ENCODE measurements at regions not wholly inside any gene's neighbourhood (a gene's known extent, or its start where the extent isn't known, plus 50 kb on each side); places are given as distances from the start of the nearest gene placed in this dataset.

GRCh38 chr7:155951554-155952158, 139.4 kb upstream of the SHH start:
- no TSS peak for BruUV-seq (replicated peaks)
- intact Hi-C loops (cut with micrococcal nuclease) (loop anchor here (1.0 kb wide), 5 partner anchors 11 to 136 kb away; no protein-coding TSS in a partner anchor), dilution Hi-C loops (cut with MboI; ENCODE audit: extremely low pct_ligation_motif_present, low sequenced_read_pairs) (no loop called here)
- peak overlapping the region; percentile 90 for H3K27ac ChIP-seq (ENCODE audit: insufficient read depth, low read depth, low read length)
- no peak overlapping the region for H2AFZ ChIP-seq (ENCODE audit: low read depth, low read length)
- H3K4me3 ChIP-seq (replicated peaks in 1 of 3; ENCODE audit: insufficient read depth in 1 of 3, low read depth in 1 of 3, low read length in 3 of 3) = no peak overlapping the region
- H3K4me2 ChIP-seq (ENCODE audit: insufficient read depth, low read length) = no peak overlapping the region
- H4K20me1 ChIP-seq (replicated peaks; ENCODE audit: control insufficient read depth, extremely low read depth, insufficient read depth, low read length) = no peaks in the 10 kb centered on the region
- ChIA-PET CTCF (interaction anchor here (1.3 to 1.4 kb wide), 2 partner anchors 9 to 10 kb away, joined by 3 read pairs; no protein-coding TSS in a partner anchor), POLR2A (no interaction called here)
- no peaks in the 10 kb centered on the region for H3K9me1 ChIP-seq (replicated peaks; ENCODE audit: control insufficient read depth, extremely low read depth, insufficient read depth, low read length)
- FAIRE-seq (peak; percentile 46), DNase-seq (ENCODE audit: low read depth, low spot score) (peak; percentile 67)
- peak overlapping the region; percentile 59 for H3K9ac ChIP-seq (replicated peaks; ENCODE audit: extremely low read depth, insufficient read depth, low read length)
- H3K36me3 ChIP-seq (ENCODE audit: control insufficient read depth in 2 of 2, extremely low read depth in 1 of 2, insufficient read depth in 2 of 2, low read length in 2 of 2) = no peaks in the 10 kb centered on the region
- no peaks in the 10 kb centered on the region for H3K9me3 ChIP-seq (replicated peaks; ENCODE audit: control insufficient read depth, insufficient read depth, low read length)
- H3K79me2 ChIP-seq (ENCODE audit: control insufficient read depth, insufficient read depth, low read length) = no peaks in the 10 kb centered on the region
- TF ChIP-seq JUN (IDR thresholded peaks at IDR 0.05; ENCODE audit: borderline replicate concordance, insufficient read depth, insufficient read length, low read depth) (peak; percentile 42), POLR2AphosphoS5 (IDR thresholded peaks at IDR 0.05; ENCODE audit: insufficient read depth, low read depth, low read length) (peak; percentile 20), POLR2A (IDR thresholded peaks at IDR 0.05; ENCODE audit: low read depth, low read length) (no peak), FOS (IDR thresholded peaks at IDR 0.05; ENCODE audit: borderline replicate concordance, insufficient read depth, low read length) (peak; percentile 27)
- H3K27me3 ChIP-seq (ENCODE audit: control insufficient read depth in 2 of 2, insufficient read depth in 2 of 2, low read length in 2 of 2) = no peaks in the 10 kb centered on the region
- peaks cover 10% of the 10 kb centered on the region for H3K4me1 ChIP-seq (ENCODE audit: control insufficient read depth, extremely low read depth, insufficient read depth, low read length)

- FAIRE-seq (peak; percentile 40), DNase-seq (ENCODE audit: low read depth, low spot score) (peak; percentile 65)
- peak; percentile 15 for TF ChIP-seq JUN (IDR thresholded peaks at IDR 0.05; ENCODE audit: borderline replicate concordance, insufficient read depth, insufficient read length, low read depth)
- no peak for TF ChIP-seq CTCF (IDR thresholded peaks at IDR 0.05; ENCODE audit: extremely low read depth in 1 of 2, insufficient read depth in 1 of 2, low read depth in 1 of 2, low read length in 2 of 2)
- peak; percentile 22 for TF ChIP-seq GATA2 (IDR thresholded peaks at IDR 0.05; ENCODE audit: insufficient read depth, insufficient read length, low read depth, low read length)
- Histone ChIP-seq H3K4me3 (replicated peaks in 1 of 3; ENCODE audit: insufficient read depth in 1 of 3, low read depth in 1 of 3, low read length in 3 of 3) (no peak overlapping the region), H3K9me3 (replicated peaks; ENCODE audit: control insufficient read depth, insufficient read depth, low read length) (no peaks in the 10 kb centered on the region), H2AFZ (ENCODE audit: low read depth, low read length) (no peak overlapping the region), H4K20me1 (replicated peaks; ENCODE audit: control insufficient read depth, extremely low read depth, insufficient read depth, low read length) (no peaks in the 10 kb centered on the region), H3K27me3 (ENCODE audit: control insufficient read depth in 2 of 2, insufficient read depth in 2 of 2, low read length in 2 of 2) (no peaks in the 10 kb centered on the region), H3K4me2 (ENCODE audit: insufficient read depth, low read length) (peak overlapping the region; percentile 1), H3K36me3 (ENCODE audit: control insufficient read depth in 2 of 2, extremely low read depth in 1 of 2, insufficient read depth in 2 of 2, low read length in 2 of 2) (no peaks in the 10 kb centered on the region), H3K9ac (replicated peaks; ENCODE audit: extremely low read depth, insufficient read depth, low read length) (no peak overlapping the region), H3K79me2 (ENCODE audit: control insufficient read depth, insufficient read depth, low read length) (no peaks in the 10 kb centered on the region), H3K9me1 (replicated peaks; ENCODE audit: control insufficient read depth, extremely low read depth, insufficient read depth, low read length) (no peaks in the 10 kb centered on the region), H3K4me1 (ENCODE audit: control insufficient read depth, extremely low read depth, insufficient read depth, low read length) (peaks cover 10% of the 10 kb centered on the region), H3K27ac (ENCODE audit: insufficient read depth, low read depth, low read length) (peak overlapping the region; percentile 90)
- POLR2A ChIA-PET = no interaction called here
- intact Hi-C loops (cut with micrococcal nuclease) = loop anchor here (1.0 kb wide), 5 partner anchors 11 to 136 kb away; no protein-coding TSS in a partner anchor
- BruUV-seq (replicated peaks) = no TSS peak
- CTCF ChIA-PET = interaction anchor here (1.3 to 1.4 kb wide), 2 partner anchors 10 to 11 kb away, joined by 3 read pairs; no protein-coding TSS in a partner anchor
- dilution Hi-C loops (cut with MboI; ENCODE audit: extremely low pct_ligation_motif_present, low sequenced_read_pairs) = no loop called here
These were observed 138.8 kb upstream of the SHH start for GRCh38 chr7:155950898-155951553.
